ENCODE measurements at regions not wholly inside any gene's neighbourhood (a gene's known extent, or its start where the extent isn't known, plus 50 kb on each side); places are given as distances from the start of the nearest gene placed in this dataset.

- H3K4me1 ChIP-seq (ENCODE audit: insufficient read depth, low read length): no peaks in the 10 kb centered on the region
- TF ChIP-seq CTCF (IDR thresholded peaks at IDR 0.05; ENCODE audit: extremely low read depth, low read depth, low read length): no peak
- no peak overlapping the region for H3K27ac ChIP-seq (ENCODE audit: low read depth, low read length)
- no peak overlapping the region for H2AFZ ChIP-seq (ENCODE audit: low read length)
- H4K20me1 ChIP-seq (ENCODE audit: insufficient read depth, low read length): no peaks in the 10 kb centered on the region
- no peak overlapping the region for H3K4me2 ChIP-seq (ENCODE audit: insufficient read depth, low read length)
- H3K79me2 ChIP-seq (ENCODE audit: insufficient read depth, low read length): no peaks in the 10 kb centered on the region
- H3K9me3 ChIP-seq (ENCODE audit: low read depth, low read length): peaks cover 2% of the 10 kb centered on the region
- H3K36me3 ChIP-seq (ENCODE audit: insufficient read depth, low read length): no peaks in the 10 kb centered on the region
- no peak for DNase-seq (ENCODE audit: insufficient read length, low spot score, missing footprints)
- no peak overlapping the region for H3K4me3 ChIP-seq (ENCODE audit: insufficient read depth, low read length)
- H3K27me3 ChIP-seq (ENCODE audit: insufficient read depth, low read length): peaks cover 9% of the 10 kb centered on the region
These were observed 57.5 kb downstream of the CSF2 start for GRCh38 chr5:132130918-132131715.

GRCh38 chr5:132132138-132132537 is 58.5 kb downstream of the CSF2 start:
- Histone ChIP-seq H2AFZ (ENCODE audit: low read length) (no peak overlapping the region), H3K27ac (ENCODE audit: low read depth, low read length) (no peak overlapping the region), H3K27me3 (ENCODE audit: insufficient read depth, low read length) (peaks cover 9% of the 10 kb centered on the region), H3K4me3 (ENCODE audit: insufficient read depth, low read length) (no peak overlapping the region), H4K20me1 (ENCODE audit: insufficient read depth, low read length) (no peaks in the 10 kb centered on the region), H3K4me1 (ENCODE audit: insufficient read depth, low read length) (peaks cover 7% of the 10 kb centered on the region), H3K36me3 (ENCODE audit: insufficient read depth, low read length) (no peaks in the 10 kb centered on the region), H3K9me3 (ENCODE audit: low read depth, low read length) (peaks cover 2% of the 10 kb centered on the region), H3K4me2 (ENCODE audit: insufficient read depth, low read length) (no peak overlapping the region), H3K79me2 (ENCODE audit: insufficient read depth, low read length) (no peaks in the 10 kb centered on the region)
- no peak for DNase-seq (ENCODE audit: insufficient read length, low spot score, missing footprints)
- no peak for TF ChIP-seq CTCF (IDR thresholded peaks at IDR 0.05; ENCODE audit: extremely low read depth, low read depth, low read length)

- no peak overlapping the region for H3K27ac ChIP-seq (ENCODE audit: low read depth, low read length)
- peak; percentile 21 for DNase-seq (ENCODE audit: insufficient read length, low spot score, missing footprints)
- peaks cover 2% of the 10 kb centered on the region for H3K9me3 ChIP-seq (ENCODE audit: low read depth, low read length)
- H3K4me1 ChIP-seq (ENCODE audit: insufficient read depth, low read length): peaks cover 10% of the 10 kb centered on the region
- no peaks in the 10 kb centered on the region for H3K79me2 ChIP-seq (ENCODE audit: insufficient read depth, low read length)
- H2AFZ ChIP-seq (ENCODE audit: low read length): no peak overlapping the region
- H3K27me3 ChIP-seq (ENCODE audit: insufficient read depth, low read length): peaks cover 4% of the 10 kb centered on the region
- no peak overlapping the region for H3K4me3 ChIP-seq (ENCODE audit: insufficient read depth, low read length)
- H4K20me1 ChIP-seq (ENCODE audit: insufficient read depth, low read length): no peaks in the 10 kb centered on the region
- no peak overlapping the region for H3K4me2 ChIP-seq (ENCODE audit: insufficient read depth, low read length)
- no peaks in the 10 kb centered on the region for H3K36me3 ChIP-seq (ENCODE audit: insufficient read depth, low read length)
- peak; percentile 50 for TF ChIP-seq CTCF (IDR thresholded peaks at IDR 0.05; ENCODE audit: extremely low read depth, low read depth, low read length)
These were observed 60.8 kb downstream of the CSF2 start for GRCh38 chr5:132134384-132134783.

- H3K4me2 ChIP-seq (ENCODE audit: insufficient read depth, low read length): peak overlapping the region; percentile 14
- no peaks in the 10 kb centered on the region for H3K9me3 ChIP-seq (ENCODE audit: low read depth, low read length)
- no peak overlapping the region for H3K27ac ChIP-seq (ENCODE audit: low read depth, low read length)
- no peaks in the 10 kb centered on the region for H3K79me2 ChIP-seq (ENCODE audit: insufficient read depth, low read length)
- H4K20me1 ChIP-seq (ENCODE audit: insufficient read depth, low read length): no peaks in the 10 kb centered on the region
- no peak for TF ChIP-seq CTCF (IDR thresholded peaks at IDR 0.05; ENCODE audit: extremely low read depth, low read depth, low read length)
- no peak overlapping the region for H2AFZ ChIP-seq (ENCODE audit: low read length)
- H3K36me3 ChIP-seq (ENCODE audit: insufficient read depth, low read length): no peaks in the 10 kb centered on the region
- H3K4me3 ChIP-seq (ENCODE audit: insufficient read depth, low read length): no peak overlapping the region
- peaks cover 2% of the 10 kb centered on the region for H3K27me3 ChIP-seq (ENCODE audit: insufficient read depth, low read length)
- DNase-seq (ENCODE audit: insufficient read length, low spot score, missing footprints): peak; percentile 65
- H3K4me1 ChIP-seq (ENCODE audit: insufficient read depth, low read length): peaks cover 10% of the 10 kb centered on the region
These were observed 63.3 kb downstream of the CSF2 start for GRCh38 chr5:132136906-132137305.
